ENCODE measurements at regions not wholly inside any gene's neighbourhood (a gene's known extent, or its start where the extent isn't known, plus 50 kb on each side); places are given as distances from the start of the nearest gene placed in this dataset.

- DNase-seq (ENCODE audit: low read depth in 2 of 2): no peak
Observed at GRCh38 chr14:42421377-42422078, 814.9 kb downstream of the LRFN5 start.

DNA sequence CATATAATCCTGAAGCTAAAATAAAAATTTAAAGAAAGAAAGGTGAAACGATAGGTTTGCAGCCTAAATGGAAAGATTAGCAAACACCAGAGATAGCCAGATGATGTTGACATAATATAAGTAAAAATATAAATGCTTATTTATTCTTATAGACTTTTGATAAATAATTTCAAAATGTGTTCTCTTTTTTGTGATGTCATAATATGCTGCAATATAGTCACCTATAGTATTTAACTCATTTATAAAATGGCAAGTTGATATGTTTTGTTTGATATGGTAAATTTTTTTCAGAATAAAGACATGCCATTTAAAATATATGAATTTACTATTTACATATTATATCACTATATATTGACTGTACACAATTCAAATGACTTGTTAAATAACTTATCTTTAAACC, 813.4 kb downstream of the LRFN5 start:
- DNase-seq (ENCODE audit: low read depth in 2 of 2): no peak

GRCh38 chr14:42407153-42407552, 800.5 kb downstream of the LRFN5 start:
- no peak for DNase-seq (ENCODE audit: low read depth in 2 of 2)

- DNase-seq (ENCODE audit: low read depth in 2 of 2): no peak
Observed at GRCh38 chr14:42391146-42391834, 784.6 kb downstream of the LRFN5 start.

- DNase-seq (ENCODE audit: low read depth in 2 of 2): no peak
Observed at GRCh38 chr14:42378880-42379279, 772.2 kb downstream of the LRFN5 start.

DNA sequence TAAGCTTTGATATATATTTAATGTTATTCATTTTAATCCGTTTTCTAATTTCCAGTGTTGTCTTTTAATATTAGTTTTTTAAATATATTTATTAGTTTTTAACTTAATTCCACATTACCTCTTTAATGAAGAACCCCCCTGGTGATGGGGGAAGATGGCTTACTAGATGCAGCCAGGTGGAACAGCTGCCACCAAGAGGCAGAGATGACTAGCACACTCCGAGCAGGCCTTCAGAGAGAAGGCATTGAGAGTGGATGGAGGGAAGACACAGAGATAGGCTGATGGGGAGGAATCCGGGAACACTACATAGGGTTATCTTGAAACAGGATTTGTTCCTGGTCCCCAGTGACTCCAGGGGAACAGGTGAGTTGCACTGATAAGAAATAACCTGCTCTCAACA, 771.6 kb downstream of the LRFN5 start:
- no peak for DNase-seq (ENCODE audit: low read depth in 2 of 2)

- DNase-seq (ENCODE audit: low read depth in 2 of 2): no peak
Observed at GRCh38 chr14:42374332-42374731, 767.7 kb downstream of the LRFN5 start.

GRCh38 chr14:42370056-42370455, 763.4 kb downstream of the LRFN5 start:
- no peak for DNase-seq (ENCODE audit: low read depth in 2 of 2)

DNA sequence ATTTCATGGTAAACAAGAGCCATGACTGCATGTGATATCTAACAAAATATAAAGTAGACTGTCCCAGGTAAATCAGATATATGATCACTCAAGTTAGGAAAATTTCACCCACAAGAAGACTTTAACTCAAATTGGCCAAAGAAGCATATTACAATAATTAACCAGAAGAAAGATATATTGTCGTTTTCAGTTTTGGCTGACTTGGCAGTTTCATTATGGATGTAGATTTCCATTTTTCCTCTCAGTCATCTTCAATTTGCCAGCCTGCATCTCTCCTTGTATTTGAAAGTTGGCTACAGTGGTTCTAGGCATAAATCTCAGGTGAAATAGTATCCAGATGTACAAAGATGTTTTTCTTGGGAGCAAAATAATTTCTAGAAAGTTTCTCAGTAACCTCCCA, 761.6 kb downstream of the LRFN5 start:
- DNase-seq (ENCODE audit: low read depth in 2 of 2): no peak

- no peak for DNase-seq (ENCODE audit: low read depth in 2 of 2)
Observed at GRCh38 chr14:42353315-42353714, 746.6 kb downstream of the LRFN5 start.

- no peak for DNase-seq (ENCODE audit: low read depth in 2 of 2)
Observed at GRCh38 chr14:42335918-42336317, 729.2 kb downstream of the LRFN5 start.

GRCh38 chr14:42334931-42335330, 728.3 kb downstream of the LRFN5 start:
- no peak for DNase-seq (ENCODE audit: low read depth in 2 of 2)

DNA sequence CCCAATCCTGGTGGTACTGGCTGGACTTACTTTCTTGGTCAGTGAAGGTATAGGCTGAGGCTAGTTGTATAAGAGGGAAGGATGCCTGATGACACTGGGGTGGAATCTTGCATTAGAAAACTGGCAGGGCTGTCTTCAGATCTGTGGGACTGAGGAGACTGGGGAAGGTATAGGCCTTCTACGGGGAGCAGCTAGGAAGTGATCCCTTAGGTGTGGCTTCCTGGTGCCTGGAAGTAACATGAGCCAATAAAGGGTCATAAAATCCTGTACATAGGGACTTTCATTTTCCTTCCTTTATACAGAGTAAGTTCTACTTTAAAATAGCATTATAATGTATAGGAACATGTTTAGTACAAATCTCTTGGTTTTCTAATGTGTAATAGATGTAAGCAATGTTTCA, 716.8 kb downstream of the LRFN5 start:
- DNase-seq (ENCODE audit: low read depth in 2 of 2): no peak

DNA sequence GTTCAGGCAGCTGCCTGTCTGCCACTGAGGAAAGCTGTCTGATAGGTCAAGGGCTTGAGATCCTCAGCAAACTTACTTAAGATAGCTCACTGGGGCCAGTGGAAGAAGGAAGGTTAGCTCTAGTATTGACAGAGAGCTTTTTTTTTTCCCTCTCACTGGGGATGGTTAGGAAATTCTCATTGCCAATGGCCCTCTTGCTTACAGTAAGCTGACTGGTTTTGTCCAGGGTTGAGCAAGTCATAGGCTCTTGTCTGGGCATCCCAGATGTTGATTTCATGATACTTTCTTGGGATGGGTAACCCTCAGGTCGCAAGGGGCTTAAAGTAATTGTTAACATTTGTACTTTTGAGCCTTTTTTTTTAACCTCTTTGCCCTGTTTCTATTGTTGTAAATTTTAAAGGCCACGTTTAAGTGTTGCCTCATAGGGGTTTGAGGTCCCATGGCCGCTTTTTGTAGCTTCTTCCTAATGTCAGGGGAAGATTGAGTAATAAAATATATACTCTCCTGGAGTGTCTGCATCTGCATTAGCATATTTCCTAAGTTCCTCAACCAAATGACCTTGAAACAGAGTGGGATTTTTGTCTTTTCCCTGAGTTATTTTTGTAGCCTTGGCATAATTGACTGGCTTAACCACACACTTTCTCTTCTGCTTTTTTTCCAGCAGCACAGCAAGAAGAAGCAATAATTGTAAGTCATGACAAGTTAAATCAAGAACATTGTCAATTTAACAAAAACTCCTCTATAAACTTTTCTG, 716.0 kb downstream of the LRFN5 start:
- no peak for DNase-seq (ENCODE audit: low read depth in 2 of 2)

- DNase-seq (ENCODE audit: low read depth in 2 of 2): no peak
Observed at GRCh38 chr14:42319996-42320395, 713.3 kb downstream of the LRFN5 start.

- DNase-seq (ENCODE audit: low read depth in 2 of 2): no peak
Observed at GRCh38 chr14:42316693-42317092, 710.0 kb downstream of the LRFN5 start.

GRCh38 chr14:42311876-42312275, 705.2 kb downstream of the LRFN5 start:
- DNase-seq (ENCODE audit: low read depth in 2 of 2): no peak

- DNase-seq (ENCODE audit: low read depth in 2 of 2): no peak
Observed at GRCh38 chr14:42307239-42307825, 700.7 kb downstream of the LRFN5 start.

- DNase-seq (ENCODE audit: low read depth in 2 of 2): no peak
Observed at GRCh38 chr14:42299692-42300091, 693.0 kb downstream of the LRFN5 start.

- DNase-seq (ENCODE audit: low read depth in 2 of 2): no peak
Observed at GRCh38 chr14:42293180-42293579, 686.5 kb downstream of the LRFN5 start.

DNA sequence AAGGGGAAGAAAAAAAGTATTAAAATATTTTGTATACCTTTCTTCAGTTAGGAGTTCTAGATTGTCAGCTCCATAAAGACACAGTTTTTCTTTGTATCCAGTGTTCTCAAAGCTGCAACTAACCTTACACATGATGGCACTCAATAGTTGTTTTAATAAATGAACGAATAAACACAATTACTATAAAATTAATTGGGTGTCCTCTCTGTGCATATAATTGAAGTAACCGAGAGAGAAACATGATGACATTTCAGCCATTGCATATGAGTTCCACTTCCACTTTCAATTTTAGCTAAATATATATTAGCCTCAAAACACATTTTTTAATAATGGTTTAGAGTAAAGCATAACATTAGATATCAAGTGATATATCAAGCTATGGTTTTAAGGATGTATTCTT, 671.2 kb downstream of the LRFN5 start:
- DNase-seq (ENCODE audit: low read depth in 2 of 2): no peak

GRCh38 chr14:42269234-42269633, 662.6 kb downstream of the LRFN5 start:
- no peak for DNase-seq (ENCODE audit: low read depth in 2 of 2)

DNA sequence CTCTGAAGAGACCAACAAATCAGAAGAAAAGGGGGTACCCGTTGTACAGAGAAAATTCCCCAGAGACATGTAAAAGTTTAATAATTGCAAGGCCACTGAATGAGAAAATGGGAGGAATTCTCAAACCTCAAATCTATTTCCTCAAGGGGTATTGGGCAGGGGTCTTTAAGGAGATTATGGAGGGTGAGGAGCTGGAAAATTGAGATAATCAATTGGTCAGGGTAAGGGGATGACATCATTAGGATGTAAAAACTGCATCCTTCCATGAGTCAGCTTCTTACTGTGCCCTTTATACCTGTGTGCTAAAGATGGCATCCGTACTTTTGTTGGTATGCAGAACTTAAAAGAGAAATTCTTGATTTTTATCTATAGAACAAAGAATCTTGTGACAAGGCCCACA, 641.5 kb downstream of the LRFN5 start:
- DNase-seq (ENCODE audit: low read depth in 2 of 2): no peak

Measured in stimulated activated CD4-positive, alpha-beta T cell treated with anti-CD3 and anti-CD28 coated beads, Interleukin-4, amount 100 ng/mL, for 48 hours (primary cell).